SK-N-SH (cell line): ENCODE measurements at regions not wholly inside any gene's neighbourhood (a gene's known extent, or its start where the extent isn't known, plus 50 kb on each side); places are given as distances from the start of the nearest gene placed in this dataset.

Experiments used
- CTCF ChIA-PET: fragments of 300-600, 350-600 bp; formaldehyde crosslinking; extraction: SDS; loops from one replicate; lab custom pipeline; 2021; lab: Yijun Ruan, JAX
- POLR2A ChIA-PET: fragments of 350-600 bp; sonication (Branson Sonifier 250); formaldehyde crosslinking; extraction: SDS; loops from one replicate; lab custom pipeline; 2020; ENCODE audit warnings: antibody characterized with exemption, inconsistent platforms; lab: Yijun Ruan, JAX
- DNase-seq: peaks from one replicate; pipeline ENCODE4 v3.0.0; 2012
- H2AFZ ChIP-seq: fragments of 200-600 bp; sonication (generic); 2 replicates; pipeline ENCODE4 v1.8.1; 2016; ENCODE audit warnings: antibody characterized with exemption, mild to moderate bottlenecking, low read depth
- H3F3A ChIP-seq: fragments of 200-600 bp; sonication (generic); replicated peaks from 2 replicates; pipeline ENCODE3; 2016; ENCODE audit warnings: antibody characterized with exemption, mild to moderate bottlenecking; ENCODE audit not compliant: insufficient read depth
- H3K27ac ChIP-seq, 2 experiments: fragments of 200-500 bp in 1 of 2; fragments of 200-600 bp in 1 of 2; sonication (Bioruptor generic) in 1 of 2; sonication (generic), shearing (Covaris generic) in 1 of 2; 2 replicates each; pipeline versions ENCODE4 v1.5.1 to v1.6.1; 2014 to 2016; ENCODE audit warnings: low read depth in 2 of 2, inconsistent platforms in 1 of 2, low read length in 1 of 2, mild to moderate bottlenecking in 1 of 2, mixed read lengths in 1 of 2
- H3K27me3 ChIP-seq: fragments of 200-600 bp; sonication (generic), shearing (Covaris generic); 2 replicates; pipeline ENCODE4 v1.6.1; 2016; ENCODE audit warnings: mixed run types; ENCODE audit not compliant: insufficient read depth
- H3K36me3 ChIP-seq, 2 experiments: fragments of 200-500 bp in 1 of 2; fragments of 200-600 bp in 1 of 2; sonication (Bioruptor generic) in 1 of 2; sonication (generic) in 1 of 2; replicated peaks in 1 of 2; 2 replicates each; pipeline versions ENCODE3 to v1.5.1; 2014 to 2016; ENCODE audit warnings: low read length in 1 of 2, mild to moderate bottlenecking in 1 of 2; ENCODE audit not compliant: insufficient read depth in 2 of 2, control insufficient read depth in 1 of 2
- H3K4me1 ChIP-seq, 2 experiments: fragments of 200-500 bp in 1 of 2; fragments of 200-600 bp in 1 of 2; sonication (Bioruptor generic) in 1 of 2; sonication (generic), shearing (Covaris generic) in 1 of 2; 2 replicates each; pipeline versions ENCODE4 v1.5.1 to v1.6.1; 2014 to 2016; ENCODE audit warnings: low read depth in 1 of 2, low read length in 1 of 2, mixed run types in 1 of 2; ENCODE audit not compliant: insufficient read depth in 2 of 2, control insufficient read depth in 1 of 2
- H3K4me2 ChIP-seq: fragments of 200-600 bp; sonication (generic), shearing (Covaris generic); 2 replicates; pipeline ENCODE4 v1.6.1; 2017; ENCODE audit warnings: mixed run types
- H3K4me3 ChIP-seq, 2 experiments: fragments of 200-500 bp in 1 of 2; fragments of 200-600 bp in 1 of 2; sonication (Bioruptor generic) in 1 of 2; sonication (generic), shearing (Covaris generic) in 1 of 2; 2 replicates each; pipeline versions ENCODE4 v1.5.1 to v1.8.1; 2014 to 2016; ENCODE audit warnings: low read depth in 2 of 2, inconsistent platforms in 1 of 2, low read length in 1 of 2, mild to moderate bottlenecking in 1 of 2, mixed read lengths in 1 of 2, moderate library complexity in 1 of 2
- H3K79me2 ChIP-seq: fragments of 200-600 bp; sonication (generic); 2 replicates; pipeline ENCODE4 v1.8.1; 2017; ENCODE audit warnings: mild to moderate bottlenecking; ENCODE audit not compliant: insufficient read depth
- H3K9ac ChIP-seq: fragments of 200-600 bp; sonication (generic); 2 replicates; pipeline ENCODE4 v1.6.1; 2017; ENCODE audit warnings: mixed run types
- H3K9me2 ChIP-seq: fragments of 200-600 bp; sonication (generic); 2 replicates; pipeline ENCODE4 v1.6.1; 2017; ENCODE audit warnings: mixed run types
- H3K9me3 ChIP-seq: fragments of 200-600 bp; sonication (generic); 2 replicates; pipeline ENCODE4 v1.6.1; 2017; ENCODE audit warnings: mixed run types, mild to moderate bottlenecking, moderate library complexity
- H4K20me1 ChIP-seq: fragments of 200-600 bp; sonication (generic); 2 replicates; pipeline ENCODE4 v1.6.1; 2017; ENCODE audit warnings: mild to moderate bottlenecking, mixed run types; ENCODE audit not compliant: insufficient read depth
- EZH2phosphoT487 ChIP-seq: fragments of 200-600 bp; sonication (generic); IDR thresholded peaks from 2 replicates; pipeline ENCODE4 v1.6.1; 2017; ENCODE audit warnings: low read depth, mixed run types, mild to moderate bottlenecking, antibody characterized with exemption, moderate library complexity, borderline replicate concordance
- FOSL2 ChIP-seq: IDR thresholded peaks from 2 replicates; pipeline ENCODE4 v1.4.0; 2012; ENCODE audit warnings: low read depth, mild to moderate bottlenecking, moderate library complexity, borderline replicate concordance
- MEF2A ChIP-seq: IDR thresholded peaks from 2 replicates; pipeline ENCODE4 v1.4.0; 2012; ENCODE audit warnings: low read depth, borderline replicate concordance
- NFIC ChIP-seq: IDR thresholded peaks from 2 replicates; pipeline ENCODE4 v1.4.0; 2012; ENCODE audit warnings: borderline replicate concordance
- NRF1 ChIP-seq: IDR thresholded peaks from 2 replicates; pipeline ENCODE4 v1.6.1; 2012; ENCODE audit warnings: low read depth, mild to moderate bottlenecking, low read length
- RCOR1 ChIP-seq: fragments of 150-350 bp; IDR thresholded peaks from 2 replicates; pipeline ENCODE4 v1.6.1; 2017; ENCODE audit warnings: antibody characterized with exemption, low read length
- RFX5 ChIP-seq: IDR thresholded peaks from 2 replicates; pipeline ENCODE4 v1.6.1; 2012; ENCODE audit warnings: mild to moderate bottlenecking, improper control_type of control experiment, low read length
- RXRA ChIP-seq: IDR thresholded peaks from 2 replicates; pipeline ENCODE4 v1.4.0; 2012; ENCODE audit warnings: low read depth, mild to moderate bottlenecking, borderline replicate concordance
- SIN3A ChIP-seq: IDR thresholded peaks from 2 replicates; pipeline ENCODE4 v1.6.1; 2012; ENCODE audit warnings: low read depth, mild to moderate bottlenecking, low read length, moderate library complexity, borderline replicate concordance
- TAF1 ChIP-seq: IDR thresholded peaks from 2 replicates; pipeline ENCODE4 v1.6.1; 2012; ENCODE audit warnings: low read depth, mild to moderate bottlenecking, low read length, moderate library complexity, borderline replicate concordance
- TEAD4 ChIP-seq: IDR thresholded peaks from 2 replicates; pipeline ENCODE4 v1.4.0; 2012; ENCODE audit warnings: mild to moderate bottlenecking, borderline replicate concordance; ENCODE audit not compliant: insufficient read depth
- WGBS: methylation state at CpG from one replicate; pipeline ENCODE4 v1.1.6; 2017; ENCODE audit warnings: low lambda C conversion rate; 5-methylcytosine and 5-hydroxymethylcytosine counted together
- TF ChIP-seq, protein P1 (sequence below): IDR thresholded peaks from 2 replicates; pipeline ENCODE4; 2012
- TF ChIP-seq, protein P2 (sequence below): IDR thresholded peaks from 2 replicates; pipeline ENCODE4 v1.4.0; 2012; ENCODE audit warnings: low read depth, borderline replicate concordance
- TF ChIP-seq, protein P3 (sequence below): IDR thresholded peaks from 2 replicates; pipeline ENCODE4 v1.4.0; 2012; ENCODE audit warnings: low read depth, borderline replicate concordance

DNA sequence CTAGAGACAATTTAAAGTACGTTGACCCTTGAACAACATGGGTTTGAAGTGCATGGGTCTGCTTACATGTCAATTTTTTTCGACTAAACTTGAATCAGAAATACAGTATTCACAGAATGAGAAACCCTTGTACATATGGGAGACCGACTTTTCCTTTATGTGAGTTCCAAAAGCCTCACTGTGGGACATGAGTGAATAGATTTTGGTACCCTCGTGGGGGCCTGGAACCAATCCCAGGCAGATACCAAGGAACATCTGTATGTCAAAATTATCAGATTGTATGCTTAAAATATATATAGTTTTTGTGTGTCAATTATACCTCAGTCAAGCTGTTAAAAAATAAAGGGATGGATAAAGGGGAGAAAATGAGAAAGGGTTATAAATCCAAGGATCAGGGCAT, 78.7 kb upstream of the MAN2A1 start:
- H3K9ac ChIP-seq, result no peak overlapping the region
- no peaks in the 10 kb centered on the region for H3K36me3 ChIP-seq
- H3K4me3 ChIP-seq, result no peak overlapping the region
- H4K20me1 ChIP-seq, result no peaks in the 10 kb centered on the region
- no peak for TF ChIP-seq FOSL2
- TF ChIP-seq RFX5, result no peak
- TF ChIP-seq, all 33 proteins: peak for 0
- H3F3A ChIP-seq, result no peaks in the 10 kb centered on the region
- H2AFZ ChIP-seq, result no peak overlapping the region
- 36% methylated on average over 4 of the region's 4 CpGs for WGBS
- DNase-seq, result no peak
- H3K4me1 ChIP-seq, result peaks cover 0 to 8% of the 10 kb centered on the region in 2 experiments; a peak in 1 of 4 replicates
- H3K9me3 ChIP-seq, result no peaks in the 10 kb centered on the region
- ChIA-PET CTCF (no interaction called here), POLR2A (no interaction called here)
- H3K27me3 ChIP-seq, result no peaks in the 10 kb centered on the region
- H3K4me2 ChIP-seq, result no peak overlapping the region
- no peaks in the 10 kb centered on the region for H3K79me2 ChIP-seq
- H3K27ac ChIP-seq, result no peak overlapping the region
- no peaks in the 10 kb centered on the region for H3K9me2 ChIP-seq

DNA sequence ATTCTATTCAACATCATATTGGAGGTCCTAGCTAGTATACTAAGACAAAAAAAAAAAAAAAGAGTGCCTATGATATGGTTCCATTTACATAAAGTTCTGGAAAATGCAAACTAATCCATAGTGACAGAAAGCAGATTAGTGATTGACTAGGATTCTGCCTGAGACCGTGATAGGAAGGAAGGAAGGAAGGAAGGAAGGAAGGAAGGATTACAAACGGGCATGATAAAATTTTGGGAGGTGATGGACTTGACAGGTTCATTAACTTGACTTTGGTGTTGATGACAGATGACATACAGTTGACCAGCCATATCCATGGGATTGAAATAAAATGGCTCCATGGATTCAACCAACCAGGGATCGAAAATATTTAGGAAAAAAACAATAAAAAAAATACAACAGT, 79.1 kb upstream of the MAN2A1 start:
- ChIA-PET CTCF (no interaction called here), POLR2A (no interaction called here)
- Histone ChIP-seq H3K27me3 (no peaks in the 10 kb centered on the region), H3K36me3 (no peaks in the 10 kb centered on the region), H3K9me2 (no peaks in the 10 kb centered on the region), H3K27ac (no peak overlapping the region), H3K4me2 (no peak overlapping the region), H4K20me1 (no peaks in the 10 kb centered on the region), H3K9me3 (no peaks in the 10 kb centered on the region), H2AFZ (no peak overlapping the region), H3K9ac (no peak overlapping the region), H3K79me2 (no peaks in the 10 kb centered on the region), H3K4me3 (no peak overlapping the region), H3K4me1 (peaks cover 0 to 8% of the 10 kb centered on the region in 2 experiments; a peak in 1 of 4 replicates), H3F3A (no peaks in the 10 kb centered on the region)
- DNase-seq, result no peak
- 43% methylated on average over 3 of the region's 3 CpGs for WGBS
- no peak for TF ChIP-seq MEF2A
- TF ChIP-seq, protein P1, sequence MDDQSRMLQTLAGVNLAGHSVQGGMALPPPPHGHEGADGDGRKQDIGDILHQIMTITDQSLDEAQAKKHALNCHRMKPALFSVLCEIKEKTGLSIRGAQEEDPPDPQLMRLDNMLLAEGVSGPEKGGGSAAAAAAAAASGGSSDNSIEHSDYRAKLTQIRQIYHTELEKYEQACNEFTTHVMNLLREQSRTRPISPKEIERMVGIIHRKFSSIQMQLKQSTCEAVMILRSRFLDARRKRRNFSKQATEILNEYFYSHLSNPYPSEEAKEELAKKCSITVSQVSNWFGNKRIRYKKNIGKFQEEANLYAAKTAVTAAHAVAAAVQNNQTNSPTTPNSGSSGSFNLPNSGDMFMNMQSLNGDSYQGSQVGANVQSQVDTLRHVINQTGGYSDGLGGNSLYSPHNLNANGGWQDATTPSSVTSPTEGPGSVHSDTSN, result no peak
- no peak for TF ChIP-seq RXRA
- no peak for TF ChIP-seq SIN3A
- TF ChIP-seq, protein P2, sequence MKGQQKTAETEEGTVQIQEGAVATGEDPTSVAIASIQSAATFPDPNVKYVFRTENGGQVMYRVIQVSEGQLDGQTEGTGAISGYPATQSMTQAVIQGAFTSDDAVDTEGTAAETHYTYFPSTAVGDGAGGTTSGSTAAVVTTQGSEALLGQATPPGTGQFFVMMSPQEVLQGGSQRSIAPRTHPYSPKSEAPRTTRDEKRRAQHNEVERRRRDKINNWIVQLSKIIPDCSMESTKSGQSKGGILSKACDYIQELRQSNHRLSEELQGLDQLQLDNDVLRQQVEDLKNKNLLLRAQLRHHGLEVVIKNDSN, result no peak
- TF ChIP-seq EZH2phosphoT487, result no peak
- TF ChIP-seq TAF1, result no peak

DNA sequence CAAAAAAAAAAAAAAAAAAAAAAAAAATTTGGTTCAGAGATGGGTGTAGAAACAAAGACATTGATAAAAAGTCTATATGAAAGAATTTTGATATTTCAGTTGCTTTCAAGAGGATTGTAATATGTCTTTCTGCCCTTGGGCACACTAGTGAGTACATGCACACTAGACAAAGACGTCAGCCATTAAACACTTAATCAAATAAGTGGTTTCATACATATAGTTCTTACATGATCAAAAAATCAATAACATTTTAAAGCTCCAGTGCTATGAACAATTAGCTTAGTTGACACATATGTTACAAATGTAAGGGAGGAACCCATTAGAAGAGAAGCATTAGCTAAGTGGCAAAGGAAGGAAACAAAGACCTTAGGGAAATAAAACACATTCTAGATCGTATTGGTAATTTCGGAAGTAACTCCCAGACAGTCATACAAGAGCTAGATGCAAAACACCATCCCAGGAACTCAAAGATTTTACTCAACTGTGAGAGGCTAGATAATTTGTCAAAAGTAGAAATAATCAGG, 84.5 kb upstream of the MAN2A1 start:
- H4K20me1 ChIP-seq, result no peaks in the 10 kb centered on the region
- H3K4me2 ChIP-seq, result no peak overlapping the region
- 86% methylated on average over 3 of the region's 3 CpGs for WGBS
- no peaks in the 10 kb centered on the region for H3K79me2 ChIP-seq
- no peaks in the 10 kb centered on the region for H3K27me3 ChIP-seq
- H2AFZ ChIP-seq, result no peak overlapping the region
- no peak for TF ChIP-seq NRF1
- TF ChIP-seq RXRA, result no peak
- no peak for TF ChIP-seq RCOR1
- TF ChIP-seq, protein P3, sequence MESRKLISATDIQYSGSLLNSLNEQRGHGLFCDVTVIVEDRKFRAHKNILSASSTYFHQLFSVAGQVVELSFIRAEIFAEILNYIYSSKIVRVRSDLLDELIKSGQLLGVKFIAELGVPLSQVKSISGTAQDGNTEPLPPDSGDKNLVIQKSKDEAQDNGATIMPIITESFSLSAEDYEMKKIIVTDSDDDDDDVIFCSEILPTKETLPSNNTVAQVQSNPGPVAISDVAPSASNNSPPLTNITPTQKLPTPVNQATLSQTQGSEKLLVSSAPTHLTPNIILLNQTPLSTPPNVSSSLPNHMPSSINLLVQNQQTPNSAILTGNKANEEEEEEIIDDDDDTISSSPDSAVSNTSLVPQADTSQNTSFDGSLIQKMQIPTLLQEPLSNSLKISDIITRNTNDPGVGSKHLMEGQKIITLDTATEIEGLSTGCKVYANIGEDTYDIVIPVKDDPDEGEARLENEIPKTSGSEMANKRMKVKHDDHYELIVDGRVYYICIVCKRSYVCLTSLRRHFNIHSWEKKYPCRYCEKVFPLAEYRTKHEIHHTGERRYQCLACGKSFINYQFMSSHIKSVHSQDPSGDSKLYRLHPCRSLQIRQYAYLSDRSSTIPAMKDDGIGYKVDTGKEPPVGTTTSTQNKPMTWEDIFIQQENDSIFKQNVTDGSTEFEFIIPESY, result no peak
- no peak for TF ChIP-seq SIN3A
- no peak for TF ChIP-seq TEAD4
- no peak for TF ChIP-seq FOSL2
- TF ChIP-seq RFX5, result no peak
- no peak for TF ChIP-seq NFIC
- H3K4me3 ChIP-seq, result no peak overlapping the region
- no peaks in the 10 kb centered on the region for H3K36me3 ChIP-seq
- no peak for DNase-seq
- no peak overlapping the region for H3K9ac ChIP-seq
- CTCF ChIA-PET, result no interaction called here
- H3K9me3 ChIP-seq, result no peaks in the 10 kb centered on the region
- H3K4me1 ChIP-seq, result no peaks in the 10 kb centered on the region
- H3K9me2 ChIP-seq, result no peaks in the 10 kb centered on the region
- no peaks in the 10 kb centered on the region for H3F3A ChIP-seq
- H3K27ac ChIP-seq, result no peak overlapping the region
- POLR2A ChIA-PET, result no interaction called here
